BJ (cell line): ENCODE measurements at regions not wholly inside any gene's neighbourhood (a gene's known extent, or its start where the extent isn't known, plus 50 kb on each side); places are given as distances from the start of the nearest gene placed in this dataset.
"Not testable (repeated sequence)": the region's sequence is repeated elsewhere in the genome, so short reads cannot be mapped to it uniquely, and the experiment has no call there.

Source experiments
- CTCF ChIA-PET: fragments of 350-600 bp; formaldehyde crosslinking; extraction: SDS; loops from one replicate; lab custom pipeline; 2021; ENCODE audit warnings: antibody characterized with exemption, inconsistent platforms; lab: Yijun Ruan, JAX
- POLR2A ChIA-PET: fragments of 300-600 bp; sonication (Branson Sonifier 250); formaldehyde crosslinking; extraction: SDS; loops from one replicate; lab custom pipeline; 2021; ENCODE audit warnings: antibody characterized with exemption; lab: Charles Lee
- DNase-seq: peaks from one replicate; pipeline ENCODE4 v3.0.0-alpha.2; 2011; ENCODE audit warnings: low read depth
- H3K27me3 ChIP-seq: 2 replicates; pipeline ENCODE4 v1.6.0; 2011; ENCODE audit warnings: low read length; ENCODE audit not compliant: control insufficient read depth, insufficient read depth
- H3K36me3 ChIP-seq: 2 replicates; pipeline ENCODE4 v1.5.1; 2011; ENCODE audit warnings: low read length; ENCODE audit not compliant: control insufficient read depth, insufficient read depth
- H3K4me3 ChIP-seq: 2 replicates; pipeline ENCODE4 v1.5.1; 2011; ENCODE audit warnings: low read depth, mild to moderate bottlenecking, control low read depth, low read length
- TF ChIP-seq, protein P1 (sequence below): IDR thresholded peaks from 2 replicates; pipeline ENCODE4 v1.5.1; 2011; ENCODE audit warnings: low read depth, mild to moderate bottlenecking, control low read depth, inconsistent platforms, low read length, moderate library complexity; ENCODE audit not compliant: insufficient read depth

GRCh38 chr7:119281181-119281846 lies 991.7 kb upstream of the KCND2 start:
- CTCF ChIA-PET, result no interaction called here
- Histone ChIP-seq H3K36me3 (no peaks in the 10 kb centered on the region), H3K4me3 (no peak overlapping the region), H3K27me3 (no peaks in the 10 kb centered on the region)
- POLR2A ChIA-PET, result no interaction called here
- DNase-seq, result no peak
- TF ChIP-seq, protein P1, sequence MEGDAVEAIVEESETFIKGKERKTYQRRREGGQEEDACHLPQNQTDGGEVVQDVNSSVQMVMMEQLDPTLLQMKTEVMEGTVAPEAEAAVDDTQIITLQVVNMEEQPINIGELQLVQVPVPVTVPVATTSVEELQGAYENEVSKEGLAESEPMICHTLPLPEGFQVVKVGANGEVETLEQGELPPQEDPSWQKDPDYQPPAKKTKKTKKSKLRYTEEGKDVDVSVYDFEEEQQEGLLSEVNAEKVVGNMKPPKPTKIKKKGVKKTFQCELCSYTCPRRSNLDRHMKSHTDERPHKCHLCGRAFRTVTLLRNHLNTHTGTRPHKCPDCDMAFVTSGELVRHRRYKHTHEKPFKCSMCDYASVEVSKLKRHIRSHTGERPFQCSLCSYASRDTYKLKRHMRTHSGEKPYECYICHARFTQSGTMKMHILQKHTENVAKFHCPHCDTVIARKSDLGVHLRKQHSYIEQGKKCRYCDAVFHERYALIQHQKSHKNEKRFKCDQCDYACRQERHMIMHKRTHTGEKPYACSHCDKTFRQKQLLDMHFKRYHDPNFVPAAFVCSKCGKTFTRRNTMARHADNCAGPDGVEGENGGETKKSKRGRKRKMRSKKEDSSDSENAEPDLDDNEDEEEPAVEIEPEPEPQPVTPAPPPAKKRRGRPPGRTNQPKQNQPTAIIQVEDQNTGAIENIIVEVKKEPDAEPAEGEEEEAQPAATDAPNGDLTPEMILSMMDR, result no peak

DNA sequence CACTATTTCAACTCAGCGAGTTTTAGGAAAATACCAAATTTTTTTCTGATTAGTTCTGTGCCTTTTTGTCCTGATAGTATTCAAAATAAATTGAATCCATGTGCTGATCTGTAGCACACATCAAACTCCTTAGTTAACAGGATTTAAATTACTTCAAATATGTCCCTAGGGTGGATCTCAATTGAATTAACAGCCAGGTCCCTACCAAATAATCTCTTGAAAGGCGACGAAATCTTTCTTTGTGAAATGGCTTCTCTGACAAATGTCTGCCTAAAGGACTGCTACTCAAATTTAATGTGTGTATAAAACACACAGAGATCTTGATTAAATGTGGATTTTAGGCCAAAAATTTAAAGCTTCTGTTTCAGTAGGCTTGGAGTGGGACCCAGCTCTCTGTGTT lies 989.6 kb upstream of the KCND2 start:
- H3K27me3 ChIP-seq, result no peaks in the 10 kb centered on the region
- H3K4me3 ChIP-seq, result no peak overlapping the region
- no peak for DNase-seq
- POLR2A ChIA-PET, result no interaction called here
- CTCF ChIA-PET, result no interaction called here
- TF ChIP-seq, protein P1, result no peak
- H3K36me3 ChIP-seq, result no peaks in the 10 kb centered on the region

DNA sequence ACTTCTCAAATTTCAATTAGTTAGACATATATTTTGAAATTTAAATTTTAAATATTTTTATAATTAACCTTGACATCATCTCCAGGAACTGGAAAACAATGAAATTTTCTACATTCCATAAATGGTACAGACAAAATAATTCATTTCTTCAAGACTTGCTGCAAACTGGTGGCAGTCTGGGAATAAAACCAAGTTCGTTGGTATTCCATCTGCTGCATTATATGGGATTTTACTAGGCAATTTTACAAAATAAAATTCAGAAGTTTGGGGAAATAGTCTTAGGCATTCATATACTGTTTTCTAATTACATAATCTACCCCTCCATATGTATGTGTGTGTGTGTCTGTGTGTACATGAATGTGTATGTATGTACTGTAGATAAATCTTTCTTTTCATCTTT lies 984.6 kb upstream of the KCND2 start:
- ChIA-PET CTCF (no interaction called here), POLR2A (no interaction called here)
- Histone ChIP-seq H3K27me3 (no peaks in the 10 kb centered on the region), H3K36me3 (no peaks in the 10 kb centered on the region), H3K4me3 (no peak overlapping the region)
- DNase-seq, result no peak
- TF ChIP-seq, protein P1, result no peak

DNA sequence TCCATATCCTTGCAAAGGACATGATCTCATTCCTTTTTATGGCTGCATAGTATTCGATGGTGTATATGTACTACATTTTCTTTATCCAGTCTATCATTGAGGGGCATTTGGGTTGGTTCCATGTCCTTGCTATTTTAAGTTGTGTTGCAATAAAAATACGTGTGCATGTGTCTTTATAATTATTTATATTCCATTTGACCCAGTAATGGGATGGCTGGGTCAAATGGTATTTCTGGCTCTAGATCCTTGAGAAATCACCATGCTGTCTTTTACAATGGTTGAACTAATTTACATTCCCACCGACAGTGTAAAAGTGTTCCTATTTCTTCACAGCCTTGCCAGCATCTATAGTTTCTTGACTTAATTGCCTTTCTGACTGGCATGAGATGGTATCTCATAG lies 972.6 kb upstream of the KCND2 start:
- H3K4me3 ChIP-seq, DNase-seq, CTCF ChIA-PET, POLR2A ChIA-PET, H3K27me3 ChIP-seq, H3K36me3 ChIP-seq: not testable (repeated sequence)

DNA sequence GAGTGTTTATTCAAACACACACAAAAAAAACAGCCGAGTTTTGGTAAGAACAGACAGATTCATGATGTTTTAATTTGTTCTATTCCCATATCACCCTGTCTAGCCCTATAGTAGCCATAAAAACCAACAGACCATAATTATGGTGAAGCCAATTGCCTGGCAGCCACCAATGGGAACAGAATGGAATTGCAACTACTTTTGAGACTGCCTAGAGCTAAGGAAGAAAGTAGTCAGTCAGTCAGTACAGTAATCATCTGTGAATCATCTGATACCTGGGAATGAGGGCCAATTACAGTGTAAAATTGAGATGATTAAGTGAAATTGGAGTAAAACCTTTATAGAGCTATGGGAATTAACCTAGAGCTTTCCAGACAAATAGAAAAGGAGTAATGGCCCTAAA lies 952.7 kb upstream of the KCND2 start:
- POLR2A ChIA-PET, result no interaction called here

More for the DNA sequence above, 952.7 kb upstream of the KCND2 start:
- Histone ChIP-seq H3K27me3 (no peaks in the 10 kb centered on the region), H3K4me3 (no peak overlapping the region), H3K36me3 (no peaks in the 10 kb centered on the region)
- TF ChIP-seq, protein P1, result no peak
- CTCF ChIA-PET, result no interaction called here
- no peak for DNase-seq
